Kidney (tissue), 13 donors: ENCODE measurements at regions not wholly inside any gene's neighbourhood (a gene's known extent, or its start where the extent isn't known, plus 50 kb on each side); places are given as distances from the start of the nearest gene placed in this dataset.

Source experiments
- DNase-seq, 5 donors: peaks; one replicate each; pipeline ENCODE4 v3.0.0-alpha.2; 2013 to 2020
- FAIRE-seq: peaks from 2 replicates; lab custom pipeline; 2012; peaks lifted over from hg19 to GRCh38; lab: Jason Lieb, UNC
- H3K27ac ChIP-seq, 2 donors: one replicate each; pipeline ENCODE4 v1.7.0; 2013; ENCODE audit warnings: low read depth in 2 of 2, low read length in 2 of 2, inconsistent platforms in 1 of 2
- H3K27me3 ChIP-seq: one replicate; pipeline ENCODE4 v1.7.1; 2013; ENCODE audit warnings: low read length, inconsistent platforms; ENCODE audit not compliant: control insufficient read depth, insufficient read depth
- H3K36me3 ChIP-seq, 3 donors: one replicate each; pipeline versions ENCODE4 v1.7.0 to v1.7.1; 2013; ENCODE audit warnings: low read length in 3 of 3, control low read depth in 1 of 3, inconsistent platforms in 1 of 3; ENCODE audit not compliant: insufficient read depth in 3 of 3, control insufficient read depth in 2 of 3
- H3K4me1 ChIP-seq, 3 donors: one replicate each; pipeline versions ENCODE4 v1.7.0 to v1.7.1; 2013; ENCODE audit warnings: low read length in 3 of 3, inconsistent platforms in 1 of 3, low read depth in 1 of 3; ENCODE audit not compliant: control insufficient read depth in 2 of 3, insufficient read depth in 2 of 3
- H3K4me3 ChIP-seq, 3 donors: one replicate each; pipeline versions ENCODE4 v1.7.0 to v1.8.1; 2013; ENCODE audit warnings: low read length in 3 of 3, control low read depth in 1 of 3, inconsistent platforms in 1 of 3
- H3K9ac ChIP-seq, 3 donors: one replicate each; pipeline versions ENCODE4 v1.7.0 to v1.7.1; 2013; ENCODE audit warnings: low read length in 3 of 3, control low read depth in 1 of 3, inconsistent platforms in 1 of 3
- H3K9me3 ChIP-seq, 3 donors: one replicate each; pipeline versions ENCODE4 v1.7.0 to v1.7.1; 2013; ENCODE audit warnings: low read length in 3 of 3, control low read depth in 1 of 3, inconsistent platforms in 1 of 3; ENCODE audit not compliant: control insufficient read depth in 2 of 3, insufficient read depth in 1 of 3
- CTCF ChIP-seq: IDR thresholded peaks from 3 replicates; pipeline ENCODE4 v1.5.1; 2012; ENCODE audit warnings: mild to moderate bottlenecking, moderate library complexity, borderline replicate concordance; ENCODE audit not compliant: insufficient read depth; ENCODE audit errors: extremely low read depth
- intact Hi-C: fragments of 100-400 bp; cut with DNase I; formaldehyde crosslinking; loops from one replicate; pipeline ENCODE4 v1.11.1; 2022
- donor health status: control.
- donor health status: control.
- donor health status: control.
- donor health status: control.
- donor health status: control.
- donor health status: DM: yes; HTN: yes; CAD: no.
- donor health status: Normal renal cell carcinoma (clear cell type).

- intact Hi-C loops, result no loop called here
- Histone ChIP-seq H3K4me1 (peaks cover 0 to 7% (median 0%) of the 10 kb centered on the region in 3 donors), H3K27me3 (no peaks in the 10 kb centered on the region), H3K4me3 (no peak overlapping the region), H3K9me3 (no peaks in the 10 kb centered on the region), H3K27ac (no peak overlapping the region), H3K36me3 (no peaks in the 10 kb centered on the region), H3K9ac (no peak overlapping the region)
- FAIRE-seq (no peak), DNase-seq (no peak)
- TF ChIP-seq CTCF, result no peak
Measured at GRCh38 chr1:59225594-59226316, 71.1 kb upstream of the FGGY start.

GRCh38 chr1:59229138-59229537 is 67.8 kb upstream of the FGGY start:
- H3K4me1 ChIP-seq, result peaks cover 0 to 7% (median 0%) of the 10 kb centered on the region in 3 donors
- TF ChIP-seq CTCF, result no peak
- no peak overlapping the region for H3K9ac ChIP-seq
- DNase-seq (no peak), FAIRE-seq (no peak)
- H3K9me3 ChIP-seq, result no peaks in the 10 kb centered on the region
- no peak overlapping the region for H3K4me3 ChIP-seq
- intact Hi-C loops, result no loop called here
- no peaks in the 10 kb centered on the region for H3K36me3 ChIP-seq
- H3K27me3 ChIP-seq, result no peaks in the 10 kb centered on the region
- H3K27ac ChIP-seq, result no peak overlapping the region

- no peaks in the 10 kb centered on the region for H3K36me3 ChIP-seq
- H3K9me3 ChIP-seq, result no peaks in the 10 kb centered on the region
- no peak for TF ChIP-seq CTCF
- no peaks in the 10 kb centered on the region for H3K27me3 ChIP-seq
- intact Hi-C loops, result no loop called here
- no peak for FAIRE-seq
- no peak overlapping the region for H3K9ac ChIP-seq
- no peak overlapping the region for H3K4me3 ChIP-seq
- H3K27ac ChIP-seq, result no peak overlapping the region
- no peak for DNase-seq
- H3K4me1 ChIP-seq, result peaks cover 0 to 7% (median 0%) of the 10 kb centered on the region in 3 donors
Measured at GRCh38 chr1:59230622-59231021, 66.3 kb upstream of the FGGY start.
